Thymus (tissue), 11 donors: ENCODE measurements at regions not wholly inside any gene's neighbourhood (a gene's known extent, or its start where the extent isn't known, plus 50 kb on each side); places are given as distances from the start of the nearest gene placed in this dataset.

ENCODE experiments used
- DNase-seq, 9 donors: peaks; one replicate each; pipeline ENCODE4 v3.0.0-alpha.2; 2013; ENCODE audit warnings: low spot score in 9 of 9, low read depth in 6 of 9, missing footprints in 1 of 9
- H3K27ac ChIP-seq, 2 donors: one replicate each; pipeline ENCODE4 v1.5.1; 2013; ENCODE audit warnings: control low read depth in 1 of 2, low read depth in 1 of 2, low read length in 1 of 2, mild to moderate bottlenecking in 1 of 2, moderate library complexity in 1 of 2
- H3K27me3 ChIP-seq, 2 donors: one replicate each; pipeline ENCODE4 v1.5.1; 2013; ENCODE audit warnings: low read length in 1 of 2; ENCODE audit not compliant: control insufficient read depth in 2 of 2, insufficient read depth in 1 of 2
- H3K36me3 ChIP-seq, 2 donors: one replicate each; pipeline ENCODE4 v1.5.1; 2013; ENCODE audit warnings: low read length in 1 of 2, mild to moderate bottlenecking in 1 of 2, moderate library complexity in 1 of 2; ENCODE audit not compliant: control insufficient read depth in 2 of 2, insufficient read depth in 2 of 2
- H3K4me1 ChIP-seq, 2 donors: one replicate each; pipeline ENCODE4 v1.5.1; 2013; ENCODE audit warnings: low read length in 2 of 2; ENCODE audit not compliant: control insufficient read depth in 2 of 2, insufficient read depth in 2 of 2
- H3K4me3 ChIP-seq, 2 donors: one replicate each; pipeline ENCODE4 v1.5.1; 2013; ENCODE audit warnings: low read length in 2 of 2, control low read depth in 1 of 2, mild to moderate bottlenecking in 1 of 2
- H3K9me3 ChIP-seq, 2 donors: one replicate each; pipeline ENCODE4 v1.5.1; 2013; ENCODE audit warnings: low read length in 1 of 2, mild to moderate bottlenecking in 1 of 2; ENCODE audit not compliant: control insufficient read depth in 2 of 2, insufficient read depth in 1 of 2
- WGBS: extraction: QIAGEN DNeasy Blood & Tissue Kit; methylation state at CpG from one replicate; pipeline ENCODE4 v1.1.7; 2013; 5-methylcytosine and 5-hydroxymethylcytosine counted together
- donor health status: healthy.

DNA sequence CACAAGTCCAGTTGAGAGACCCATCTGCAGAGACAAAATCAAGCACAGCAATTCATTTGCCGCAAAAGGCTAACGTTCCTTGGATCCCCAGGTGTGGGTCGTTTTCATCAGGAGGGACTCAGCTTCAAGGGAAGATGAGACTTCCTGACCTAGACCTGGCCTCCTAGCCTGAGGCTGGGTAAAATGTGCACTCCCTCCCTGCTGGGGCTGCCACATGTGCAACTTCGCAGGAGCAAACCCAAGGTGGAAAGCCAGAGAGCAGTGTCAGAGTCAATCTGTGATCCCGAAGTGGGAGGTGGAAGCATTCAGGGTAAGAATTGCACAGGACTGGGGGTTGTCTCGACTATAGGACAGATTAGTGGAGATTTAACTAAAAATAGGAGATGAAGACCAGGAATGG, 164.7 kb upstream of the UMPS start:
- Histone ChIP-seq H3K27ac (no peak overlapping the region), H3K4me1 (no peaks in the 10 kb centered on the region), H3K27me3 (peaks cover 0 to 3% of the 10 kb centered on the region in 2 donors), H3K9me3 (no peaks in the 10 kb centered on the region), H3K36me3 (no peaks in the 10 kb centered on the region), H3K4me3 (no peak overlapping the region)
- no peak for DNase-seq
- 85% methylated on average over 6 of the region's 6 CpGs for WGBS

GRCh38 chr3:124566701-124567100, 163.6 kb upstream of the UMPS start:
- Histone ChIP-seq H3K27ac (no peak overlapping the region), H3K27me3 (peaks cover 0 to 3% of the 10 kb centered on the region in 2 donors), H3K4me3 (no peak overlapping the region), H3K36me3 (no peaks in the 10 kb centered on the region), H3K4me1 (no peaks in the 10 kb centered on the region), H3K9me3 (no peaks in the 10 kb centered on the region)
- 68% methylated on average over 2 of the region's 2 CpGs for WGBS
- no peak for DNase-seq

- WGBS: 49% methylated on average over 1 of the region's 1 CpG
- H3K36me3 ChIP-seq: no peaks in the 10 kb centered on the region
- H3K9me3 ChIP-seq: no peaks in the 10 kb centered on the region
- no peak overlapping the region for H3K27ac ChIP-seq
- H3K4me3 ChIP-seq: no peak overlapping the region
- H3K4me1 ChIP-seq: no peaks in the 10 kb centered on the region
- DNase-seq: no peak
- peaks cover 0 to 3% of the 10 kb centered on the region in 2 donors for H3K27me3 ChIP-seq
Measured at GRCh38 chr3:124567179-124567578, 163.1 kb upstream of the UMPS start.

DNA sequence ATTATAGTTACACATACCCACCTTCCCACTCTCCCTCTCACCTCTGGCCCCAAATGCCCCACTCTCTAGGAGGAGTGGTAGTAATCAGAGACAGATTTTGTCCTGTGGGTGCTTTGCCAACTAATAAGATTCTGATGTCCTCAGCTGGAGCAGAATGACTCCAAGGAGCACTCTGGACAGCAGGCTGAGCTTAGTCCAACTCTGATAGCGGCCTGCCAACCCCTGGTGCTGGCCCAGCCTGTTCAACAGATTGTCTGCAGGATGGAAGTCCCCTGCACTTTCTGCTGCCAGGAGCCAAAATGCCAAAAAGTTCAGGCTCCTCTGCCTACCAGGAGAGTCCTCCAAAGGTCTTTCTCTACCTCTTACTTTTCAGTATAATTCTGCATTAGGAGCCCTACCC, 160.5 kb upstream of the UMPS start:
- no peak for DNase-seq
- H3K4me1 ChIP-seq: no peaks in the 10 kb centered on the region
- no peaks in the 10 kb centered on the region for H3K27me3 ChIP-seq
- 89% methylated on average over 1 of the region's 1 CpG for WGBS
- H3K36me3 ChIP-seq: no peaks in the 10 kb centered on the region
- no peaks in the 10 kb centered on the region for H3K9me3 ChIP-seq
- H3K27ac ChIP-seq: no peak overlapping the region
- H3K4me3 ChIP-seq: no peak overlapping the region

DNA sequence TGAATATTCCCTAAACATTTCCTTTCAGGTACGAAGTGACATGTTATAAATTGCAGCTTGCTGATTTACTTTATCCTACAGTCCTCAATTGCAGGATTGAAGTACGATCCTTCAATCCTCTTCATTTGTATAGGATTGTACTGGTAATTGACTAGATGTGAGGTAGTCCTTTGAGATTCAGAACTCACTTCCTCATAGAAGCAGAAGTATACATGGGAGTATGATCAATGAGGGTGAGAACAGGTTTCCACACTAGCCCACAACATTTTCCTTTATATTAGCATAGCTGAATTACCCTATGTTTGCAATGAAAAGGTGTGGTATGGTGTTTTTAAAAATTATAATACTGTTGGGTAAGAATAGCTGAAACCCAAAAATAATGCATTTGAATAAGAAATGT, 160.0 kb upstream of the UMPS start:
- H3K27ac ChIP-seq: no peak overlapping the region
- DNase-seq: no peak
- 92% methylated on average over 2 of the region's 2 CpGs for WGBS
- no peak overlapping the region for H3K4me3 ChIP-seq
- no peaks in the 10 kb centered on the region for H3K4me1 ChIP-seq
- H3K36me3 ChIP-seq: no peaks in the 10 kb centered on the region
- no peaks in the 10 kb centered on the region for H3K9me3 ChIP-seq
- no peaks in the 10 kb centered on the region for H3K27me3 ChIP-seq

- H3K4me1 ChIP-seq: no peaks in the 10 kb centered on the region
- 95% methylated on average over 8 of the region's 8 CpGs for WGBS
- H3K36me3 ChIP-seq: no peaks in the 10 kb centered on the region
- no peaks in the 10 kb centered on the region for H3K9me3 ChIP-seq
- no peak overlapping the region for H3K27ac ChIP-seq
- no peaks in the 10 kb centered on the region for H3K27me3 ChIP-seq
- DNase-seq: no peak
- H3K4me3 ChIP-seq: no peak overlapping the region
Measured at GRCh38 chr3:124572851-124573405, 157.3 kb upstream of the UMPS start.

DNA sequence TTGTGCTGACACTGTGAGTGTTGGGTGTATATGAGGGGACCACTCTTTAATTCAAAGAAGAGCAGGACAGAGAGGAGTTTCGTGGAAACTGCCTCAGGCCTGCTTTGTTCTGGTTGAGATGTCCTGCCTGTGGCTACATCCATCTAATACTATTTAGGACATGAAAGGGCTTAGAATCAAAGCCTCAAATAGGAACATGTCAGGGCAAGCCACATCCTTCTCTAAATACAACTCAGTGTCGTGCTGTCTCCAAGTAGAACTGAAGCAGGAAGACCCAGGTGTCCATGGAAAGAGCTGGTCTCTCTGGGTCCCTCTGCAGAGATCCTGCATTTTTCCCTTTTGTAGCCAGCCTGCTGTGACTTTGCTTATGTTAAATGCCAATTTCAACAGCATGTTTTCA, 156.2 kb upstream of the UMPS start:
- H3K4me3 ChIP-seq: no peak overlapping the region
- no peak for DNase-seq
- H3K36me3 ChIP-seq: no peaks in the 10 kb centered on the region
- WGBS: 72% methylated on average over 2 of the region's 2 CpGs
- no peaks in the 10 kb centered on the region for H3K4me1 ChIP-seq
- H3K27me3 ChIP-seq: no peaks in the 10 kb centered on the region
- no peak overlapping the region for H3K27ac ChIP-seq
- H3K9me3 ChIP-seq: no peaks in the 10 kb centered on the region

GRCh38 chr3:124576565-124577493, 153.4 kb upstream of the UMPS start:
- H3K27ac ChIP-seq: no peak overlapping the region
- H3K4me1 ChIP-seq: no peaks in the 10 kb centered on the region
- DNase-seq: no peak
- no peaks in the 10 kb centered on the region for H3K27me3 ChIP-seq
- H3K9me3 ChIP-seq: no peaks in the 10 kb centered on the region
- WGBS: 85% methylated on average over 5 of the region's 5 CpGs
- no peaks in the 10 kb centered on the region for H3K36me3 ChIP-seq
- no peak overlapping the region for H3K4me3 ChIP-seq

GRCh38 chr3:124577494-124578167, 152.6 kb upstream of the UMPS start:
- DNase-seq: no peak
- H3K27me3 ChIP-seq: peaks cover 0 to under 1% of the 10 kb centered on the region in 2 donors
- H3K36me3 ChIP-seq: no peaks in the 10 kb centered on the region
- H3K9me3 ChIP-seq: no peaks in the 10 kb centered on the region
- no peak overlapping the region for H3K4me3 ChIP-seq
- WGBS: 97% methylated on average over 1 of the region's 1 CpG
- no peak overlapping the region for H3K27ac ChIP-seq
- no peaks in the 10 kb centered on the region for H3K4me1 ChIP-seq
